ENCODE measurements at regions not wholly inside any gene's neighbourhood (a gene's known extent, or its start where the extent isn't known, plus 50 kb on each side); places are given as distances from the start of the nearest gene placed in this dataset.

GRCh38 chr19:30277941-30278881 is 94.0 kb upstream of the ZNF536 start:
- TF ChIP-seq EP300 (IDR thresholded peaks at IDR 0.05) (no peak), POLR2AphosphoS5 (IDR thresholded peaks at IDR 0.05) (no peak), CTCF (IDR thresholded peaks at IDR 0.05) (no peak), POLR2A (IDR thresholded peaks at IDR 0.05) (no peak)
- no peaks in the 10 kb centered on the region for H3K27me3 ChIP-seq
- H3K4me3 ChIP-seq, result no peak overlapping the region
- H3K27ac ChIP-seq, result no peak overlapping the region
- H3K36me3 ChIP-seq, result no peaks in the 10 kb centered on the region
- H3K4me1 ChIP-seq, result no peaks in the 10 kb centered on the region
- 78 to 82% methylated on average over 16 of the region's 16 CpGs for WGBS, 2 donors
- ATAC-seq (ENCODE audit: low FRiP score in 2 of 2) (peak in 1 of 2 donors; percentile 15), DNase-seq (no peak)
- peaks cover 0 to 3% (median under 1%) of the 10 kb centered on the region in 4 donors for H3K9me3 ChIP-seq

DNA sequence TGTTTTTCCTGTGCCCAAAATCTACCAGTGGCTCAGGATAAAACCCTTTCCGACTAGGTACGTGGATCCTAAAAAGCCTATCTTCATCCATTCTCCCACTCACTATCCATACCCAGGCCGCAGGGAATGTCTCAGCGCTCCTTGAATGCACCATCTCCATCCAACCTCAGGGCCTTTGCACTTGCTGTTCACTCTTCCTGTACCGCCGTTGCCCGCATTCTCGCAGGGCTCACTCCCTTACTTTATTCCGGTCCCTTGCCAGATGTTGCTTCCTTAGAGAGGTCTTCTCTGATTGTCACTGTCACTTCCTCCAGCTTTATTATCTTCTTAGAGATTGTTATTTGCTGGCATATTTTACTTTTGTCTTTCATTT is 93.3 kb upstream of the ZNF536 start:
- ATAC-seq (ENCODE audit: low FRiP score in 2 of 2) (no peak), DNase-seq (no peak)
- no peaks in the 10 kb centered on the region for H3K27me3 ChIP-seq
- no peak overlapping the region for H3K4me3 ChIP-seq
- WGBS, 2 donors, result 91 to 93% methylated on average over 9 of the region's 9 CpGs
- H3K9me3 ChIP-seq, result no peaks in the 10 kb centered on the region
- TF ChIP-seq POLR2A (IDR thresholded peaks at IDR 0.05), result no peak
- no peak for TF ChIP-seq EP300 (IDR thresholded peaks at IDR 0.05)
- no peak for TF ChIP-seq CTCF (IDR thresholded peaks at IDR 0.05)
- TF ChIP-seq POLR2AphosphoS5 (IDR thresholded peaks at IDR 0.05), result no peak
- H3K4me1 ChIP-seq, result no peaks in the 10 kb centered on the region
- no peaks in the 10 kb centered on the region for H3K36me3 ChIP-seq
- no peak overlapping the region for H3K27ac ChIP-seq

GRCh38 chr19:30280018-30280417 is 92.2 kb upstream of the ZNF536 start:
- Histone ChIP-seq H3K27me3 (no peaks in the 10 kb centered on the region), H3K36me3 (no peaks in the 10 kb centered on the region), H3K9me3 (no peaks in the 10 kb centered on the region), H3K4me3 (no peak overlapping the region), H3K27ac (no peak overlapping the region), H3K4me1 (no peaks in the 10 kb centered on the region)
- WGBS, 2 donors, result 73 to 78% methylated on average over 6 of the region's 6 CpGs
- TF ChIP-seq EP300 (IDR thresholded peaks at IDR 0.05), result no peak
- no peak for TF ChIP-seq POLR2A (IDR thresholded peaks at IDR 0.05)
- no peak for TF ChIP-seq POLR2AphosphoS5 (IDR thresholded peaks at IDR 0.05)
- no peak for TF ChIP-seq CTCF (IDR thresholded peaks at IDR 0.05)
- ATAC-seq (ENCODE audit: low FRiP score in 2 of 2) (no peak), DNase-seq (no peak)

GRCh38 chr19:30281906-30282305 is 90.3 kb upstream of the ZNF536 start:
- ATAC-seq (ENCODE audit: low FRiP score in 2 of 2) (no peak), DNase-seq (no peak)
- H3K4me1 ChIP-seq, result no peaks in the 10 kb centered on the region
- H3K4me3 ChIP-seq, result no peak overlapping the region
- no peak for TF ChIP-seq POLR2AphosphoS5 (IDR thresholded peaks at IDR 0.05)
- TF ChIP-seq CTCF (IDR thresholded peaks at IDR 0.05), result no peak
- no peak for TF ChIP-seq POLR2A (IDR thresholded peaks at IDR 0.05)
- no peak for TF ChIP-seq EP300 (IDR thresholded peaks at IDR 0.05)
- H3K9me3 ChIP-seq, result no peaks in the 10 kb centered on the region
- WGBS, 2 donors, result 67 to 71% methylated on average over 6 to 7 of the region's 7 CpGs
- H3K27ac ChIP-seq, result no peak overlapping the region
- no peaks in the 10 kb centered on the region for H3K27me3 ChIP-seq
- H3K36me3 ChIP-seq, result no peaks in the 10 kb centered on the region

DNA sequence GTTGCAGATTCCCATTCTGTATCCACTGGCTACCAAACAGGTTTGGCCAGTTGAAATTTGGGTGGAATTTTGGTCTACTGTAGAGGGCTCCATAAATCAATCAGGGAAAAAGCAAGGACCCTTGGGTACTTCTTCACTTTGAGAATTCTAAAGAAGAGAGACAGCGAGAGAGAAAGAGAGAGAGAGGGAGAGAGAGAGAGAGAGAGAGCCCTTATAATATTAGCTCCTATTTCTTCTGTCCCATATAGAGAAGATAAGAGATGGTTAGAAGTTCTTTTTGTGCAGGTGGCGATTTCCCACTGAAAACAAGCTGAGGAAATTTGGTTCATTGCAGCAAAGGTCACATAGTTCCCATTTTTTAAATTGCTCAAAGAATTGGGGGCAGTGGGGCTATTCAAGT is 88.6 kb upstream of the ZNF536 start:
- H3K4me3 ChIP-seq, result no peak overlapping the region
- no peak for DNase-seq
- no peaks in the 10 kb centered on the region for H3K4me1 ChIP-seq
- no peak for ATAC-seq (ENCODE audit: low FRiP score in 2 of 2)
- H3K9me3 ChIP-seq, result no peaks in the 10 kb centered on the region
- H3K36me3 ChIP-seq, result no peaks in the 10 kb centered on the region
- WGBS, 2 donors, result 70 to 83% methylated on average over 2 of the region's 2 CpGs
- no peak overlapping the region for H3K27ac ChIP-seq
- no peaks in the 10 kb centered on the region for H3K27me3 ChIP-seq
- TF ChIP-seq POLR2AphosphoS5 (IDR thresholded peaks at IDR 0.05) (no peak), POLR2A (IDR thresholded peaks at IDR 0.05) (no peak), EP300 (IDR thresholded peaks at IDR 0.05) (no peak), CTCF (IDR thresholded peaks at IDR 0.05) (no peak)

All from upper lobe of left lung (tissue), 6 donors.